ENCODE measurements at regions not wholly inside any gene's neighbourhood (a gene's known extent, or its start where the extent isn't known, plus 50 kb on each side); places are given as distances from the start of the nearest gene placed in this dataset.
A peak's percentile ranks its signal among the peaks of the same experiment; 100 is the strongest.

DNA sequence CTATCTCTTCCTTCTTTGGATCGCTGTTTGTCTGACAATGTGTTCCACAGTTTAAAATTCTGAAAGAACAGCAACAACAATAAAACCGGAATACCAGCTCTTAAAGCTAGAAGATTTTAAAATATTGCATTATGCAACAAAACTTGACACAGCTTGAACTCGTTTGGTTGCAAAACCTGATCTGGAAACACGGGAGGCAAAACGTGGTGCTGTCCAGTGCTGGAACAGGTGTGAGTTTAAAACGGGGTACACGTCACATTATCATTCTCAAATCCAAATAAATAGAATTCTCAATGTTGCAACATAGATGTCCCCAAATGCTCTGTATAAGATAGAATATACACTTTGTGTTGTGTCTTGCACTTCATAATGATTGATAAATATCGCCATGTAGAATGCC is 110.9 kb upstream of the LYSMD4 start:
- 67% methylated on average over 8 of the region's 8 CpGs for WGBS (ENCODE audit: low lambda C conversion rate)
- Histone ChIP-seq H4K20me1 (ENCODE audit: insufficient read depth) (no peaks in the 10 kb centered on the region), H2AFZ (ENCODE audit: low read depth) (no peak overlapping the region), H3K9me3 (no peaks in the 10 kb centered on the region), H3K4me3 (ENCODE audit: low read depth in 2 of 2, low read length in 1 of 2) (no peak overlapping the region), H3K79me2 (ENCODE audit: insufficient read depth) (no peaks in the 10 kb centered on the region), H3K4me2 (no peak overlapping the region), H3K4me1 (ENCODE audit: control insufficient read depth in 1 of 2, insufficient read depth in 2 of 2, low read depth in 1 of 2, low read length in 1 of 2) (no peaks in the 10 kb centered on the region), H3K36me3 (replicated peaks in 1 of 2; ENCODE audit: control insufficient read depth in 1 of 2, insufficient read depth in 2 of 2, low read length in 1 of 2) (no peaks in the 10 kb centered on the region), H3K27ac (ENCODE audit: low read depth in 2 of 2, low read length in 1 of 2) (no peak overlapping the region), H3K9me2 (no peaks in the 10 kb centered on the region), H3K9ac (no peak overlapping the region), H3K27me3 (ENCODE audit: insufficient read depth) (no peaks in the 10 kb centered on the region), H3F3A (replicated peaks; ENCODE audit: insufficient read depth) (no peaks in the 10 kb centered on the region)
- TF ChIP-seq CHD2 (IDR thresholded peaks at IDR 0.05; ENCODE audit: low read length, partially characterized antibody) = no peak
- TF ChIP-seq, protein P1, sequence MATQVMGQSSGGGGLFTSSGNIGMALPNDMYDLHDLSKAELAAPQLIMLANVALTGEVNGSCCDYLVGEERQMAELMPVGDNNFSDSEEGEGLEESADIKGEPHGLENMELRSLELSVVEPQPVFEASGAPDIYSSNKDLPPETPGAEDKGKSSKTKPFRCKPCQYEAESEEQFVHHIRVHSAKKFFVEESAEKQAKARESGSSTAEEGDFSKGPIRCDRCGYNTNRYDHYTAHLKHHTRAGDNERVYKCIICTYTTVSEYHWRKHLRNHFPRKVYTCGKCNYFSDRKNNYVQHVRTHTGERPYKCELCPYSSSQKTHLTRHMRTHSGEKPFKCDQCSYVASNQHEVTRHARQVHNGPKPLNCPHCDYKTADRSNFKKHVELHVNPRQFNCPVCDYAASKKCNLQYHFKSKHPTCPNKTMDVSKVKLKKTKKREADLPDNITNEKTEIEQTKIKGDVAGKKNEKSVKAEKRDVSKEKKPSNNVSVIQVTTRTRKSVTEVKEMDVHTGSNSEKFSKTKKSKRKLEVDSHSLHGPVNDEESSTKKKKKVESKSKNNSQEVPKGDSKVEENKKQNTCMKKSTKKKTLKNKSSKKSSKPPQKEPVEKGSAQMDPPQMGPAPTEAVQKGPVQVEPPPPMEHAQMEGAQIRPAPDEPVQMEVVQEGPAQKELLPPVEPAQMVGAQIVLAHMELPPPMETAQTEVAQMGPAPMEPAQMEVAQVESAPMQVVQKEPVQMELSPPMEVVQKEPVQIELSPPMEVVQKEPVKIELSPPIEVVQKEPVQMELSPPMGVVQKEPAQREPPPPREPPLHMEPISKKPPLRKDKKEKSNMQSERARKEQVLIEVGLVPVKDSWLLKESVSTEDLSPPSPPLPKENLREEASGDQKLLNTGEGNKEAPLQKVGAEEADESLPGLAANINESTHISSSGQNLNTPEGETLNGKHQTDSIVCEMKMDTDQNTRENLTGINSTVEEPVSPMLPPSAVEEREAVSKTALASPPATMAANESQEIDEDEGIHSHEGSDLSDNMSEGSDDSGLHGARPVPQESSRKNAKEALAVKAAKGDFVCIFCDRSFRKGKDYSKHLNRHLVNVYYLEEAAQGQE (IDR thresholded peaks at IDR 0.05; ENCODE audit: low read depth, low read length) = peak; percentile 76; the same call in 1 of the 2 replicates
- POLR2A ChIA-PET = no interaction called here
- no peak for DNase-seq
- CTCF ChIA-PET = no interaction called here

DNA sequence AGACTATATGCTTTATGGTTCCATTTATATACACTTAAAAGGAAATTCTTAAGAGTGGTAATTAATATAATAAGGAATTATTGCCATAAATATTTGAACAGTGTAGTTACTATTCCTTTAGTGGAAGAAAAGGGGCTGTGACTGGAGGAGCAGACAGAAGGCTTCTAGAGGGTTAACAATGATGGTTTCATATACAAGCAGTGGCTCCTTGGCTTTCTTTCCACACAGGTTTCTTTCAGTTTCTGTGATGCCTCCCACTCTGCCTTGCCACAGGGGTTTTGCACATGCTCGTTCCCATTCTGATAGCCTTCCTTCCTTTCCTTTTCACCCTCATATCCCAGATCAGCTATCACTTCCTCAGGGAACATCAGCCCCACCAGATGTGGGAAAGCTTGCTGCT is 108.8 kb upstream of the LYSMD4 start:
- WGBS (ENCODE audit: low lambda C conversion rate) = 62% methylated on average over 1 of the region's 1 CpG
- POLR2A ChIA-PET = no interaction called here
- TF ChIP-seq RFX5 (IDR thresholded peaks at IDR 0.05; ENCODE audit: low read length) (no peak), EP300 (IDR thresholded peaks at IDR 0.05; ENCODE audit: borderline replicate concordance in 1 of 2, low read depth in 1 of 2, low read length in 1 of 2) (no peak), ELF1 (IDR thresholded peaks at IDR 0.05) (no peak), GABPA (IDR thresholded peaks at IDR 0.05; ENCODE audit: low read depth) (no peak), SMC3 (IDR thresholded peaks at IDR 0.05; ENCODE audit: low read depth, low read length) (no peak), RAD21 (IDR thresholded peaks at IDR 0.05; ENCODE audit: low read length) (no peak), JUND (IDR thresholded peaks at IDR 0.05) (no peak), EZH2phosphoT487 (IDR thresholded peaks at IDR 0.05; ENCODE audit: borderline replicate concordance, low read depth) (no peak), MXI1 (IDR thresholded peaks at IDR 0.05; ENCODE audit: low read depth, low read length) (no peak), POLR2AphosphoS5 (IDR thresholded peaks at IDR 0.05; ENCODE audit: low read depth, low read length) (no peak), SIN3A (IDR thresholded peaks at IDR 0.05; ENCODE audit: borderline replicate concordance, low read depth, low read length) (no peak), TCF12 (IDR thresholded peaks at IDR 0.05) (no peak)
- TF ChIP-seq, protein P2, sequence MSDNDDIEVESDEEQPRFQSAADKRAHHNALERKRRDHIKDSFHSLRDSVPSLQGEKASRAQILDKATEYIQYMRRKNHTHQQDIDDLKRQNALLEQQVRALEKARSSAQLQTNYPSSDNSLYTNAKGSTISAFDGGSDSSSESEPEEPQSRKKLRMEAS (IDR thresholded peaks at IDR 0.05; ENCODE audit: low read depth) = no peak
- TF ChIP-seq, protein P3, sequence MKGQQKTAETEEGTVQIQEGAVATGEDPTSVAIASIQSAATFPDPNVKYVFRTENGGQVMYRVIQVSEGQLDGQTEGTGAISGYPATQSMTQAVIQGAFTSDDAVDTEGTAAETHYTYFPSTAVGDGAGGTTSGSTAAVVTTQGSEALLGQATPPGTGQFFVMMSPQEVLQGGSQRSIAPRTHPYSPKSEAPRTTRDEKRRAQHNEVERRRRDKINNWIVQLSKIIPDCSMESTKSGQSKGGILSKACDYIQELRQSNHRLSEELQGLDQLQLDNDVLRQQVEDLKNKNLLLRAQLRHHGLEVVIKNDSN (IDR thresholded peaks at IDR 0.05; ENCODE audit: borderline replicate concordance, low read depth) = no peak
- TF ChIP-seq, protein P4, sequence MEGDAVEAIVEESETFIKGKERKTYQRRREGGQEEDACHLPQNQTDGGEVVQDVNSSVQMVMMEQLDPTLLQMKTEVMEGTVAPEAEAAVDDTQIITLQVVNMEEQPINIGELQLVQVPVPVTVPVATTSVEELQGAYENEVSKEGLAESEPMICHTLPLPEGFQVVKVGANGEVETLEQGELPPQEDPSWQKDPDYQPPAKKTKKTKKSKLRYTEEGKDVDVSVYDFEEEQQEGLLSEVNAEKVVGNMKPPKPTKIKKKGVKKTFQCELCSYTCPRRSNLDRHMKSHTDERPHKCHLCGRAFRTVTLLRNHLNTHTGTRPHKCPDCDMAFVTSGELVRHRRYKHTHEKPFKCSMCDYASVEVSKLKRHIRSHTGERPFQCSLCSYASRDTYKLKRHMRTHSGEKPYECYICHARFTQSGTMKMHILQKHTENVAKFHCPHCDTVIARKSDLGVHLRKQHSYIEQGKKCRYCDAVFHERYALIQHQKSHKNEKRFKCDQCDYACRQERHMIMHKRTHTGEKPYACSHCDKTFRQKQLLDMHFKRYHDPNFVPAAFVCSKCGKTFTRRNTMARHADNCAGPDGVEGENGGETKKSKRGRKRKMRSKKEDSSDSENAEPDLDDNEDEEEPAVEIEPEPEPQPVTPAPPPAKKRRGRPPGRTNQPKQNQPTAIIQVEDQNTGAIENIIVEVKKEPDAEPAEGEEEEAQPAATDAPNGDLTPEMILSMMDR (IDR thresholded peaks at IDR 0.05) = no peak
- no peaks in the 10 kb centered on the region for H3K79me2 ChIP-seq (ENCODE audit: insufficient read depth)
- no peak overlapping the region for H2AFZ ChIP-seq (ENCODE audit: low read depth)
- no peak for DNase-seq
- no peak overlapping the region for H3K4me3 ChIP-seq (ENCODE audit: low read depth in 2 of 2, low read length in 1 of 2)
- no peaks in the 10 kb centered on the region for H3K9me3 ChIP-seq
- no peaks in the 10 kb centered on the region for H3F3A ChIP-seq (replicated peaks; ENCODE audit: insufficient read depth)
- H3K9me2 ChIP-seq = no peaks in the 10 kb centered on the region
- no peaks in the 10 kb centered on the region for H3K36me3 ChIP-seq (replicated peaks in 1 of 2; ENCODE audit: control insufficient read depth in 1 of 2, insufficient read depth in 2 of 2, low read length in 1 of 2)
- H3K9ac ChIP-seq = no peak overlapping the region
- CTCF ChIA-PET = no interaction called here
- H3K4me2 ChIP-seq = no peak overlapping the region
- no peaks in the 10 kb centered on the region for H3K4me1 ChIP-seq (ENCODE audit: control insufficient read depth in 1 of 2, insufficient read depth in 2 of 2, low read depth in 1 of 2, low read length in 1 of 2)
- H3K27ac ChIP-seq (ENCODE audit: low read depth in 2 of 2, low read length in 1 of 2) = no peak overlapping the region
- no peaks in the 10 kb centered on the region for H3K27me3 ChIP-seq (ENCODE audit: insufficient read depth)
- no peaks in the 10 kb centered on the region for H4K20me1 ChIP-seq (ENCODE audit: insufficient read depth)
